ENCODE measurements at regions not wholly inside any gene's neighbourhood (a gene's known extent, or its start where the extent isn't known, plus 50 kb on each side); places are given as distances from the start of the nearest gene placed in this dataset.

GRCh38 chr5:77155179-77155785, 55.2 kb upstream of the PDE8B start:
- Histone ChIP-seq H3K9me3 (ENCODE audit: low read length) (no peaks in the 10 kb centered on the region), H3K9ac (ENCODE audit: insufficient read depth, low read depth, low read length) (no peak overlapping the region), H3K36me3 (replicated peaks in 1 of 2; ENCODE audit: control insufficient read depth in 1 of 2, insufficient read depth in 2 of 2, low read length in 2 of 2) (no peaks in the 10 kb centered on the region), H3K4me2 (ENCODE audit: low read depth, low read length) (no peak overlapping the region), H4K20me1 (ENCODE audit: insufficient read depth, low read length) (no peaks in the 10 kb centered on the region), H3K4me1 (ENCODE audit: insufficient read depth, low read length) (no peaks in the 10 kb centered on the region), H3K4me3 (replicated peaks in 1 of 3; ENCODE audit: insufficient read depth in 1 of 3, low read depth in 2 of 3, low read length in 3 of 3) (no peak overlapping the region), H3K79me2 (ENCODE audit: insufficient read depth, low read length) (no peaks in the 10 kb centered on the region), H2AFZ (ENCODE audit: low read length) (no peak overlapping the region), H3K27ac (ENCODE audit: extremely low read length, insufficient read depth, low read length) (no peak overlapping the region), H3K27me3 (ENCODE audit: control insufficient read depth in 1 of 2, insufficient read depth in 2 of 2, low read length in 2 of 2) (no peaks in the 10 kb centered on the region)
- ATAC-seq = no peak
- no peak for DNase-seq (ENCODE audit: low spot score)
- WGBS (ENCODE audit: low lambda C conversion rate) = 84% methylated on average over 8 of the region's 8 CpGs
- no peak for FAIRE-seq
- no TSS peak for BruUV-seq (replicated peaks)
- in situ Hi-C loops (cut with HindIII; ENCODE audit: extremely low pct_ligation_motif_present, low pct_unique_long_range_greater_than_20kb) = no loop called here
- ChIA-PET POLR2A (no interaction called here), CTCF (ENCODE audit: low intra/inter-chr PET ratio, low total read pairs) (no interaction called here)
- TF ChIP-seq NFIB (CRISPR knock-in tag; IDR thresholded peaks at IDR 0.05; ENCODE audit: borderline replicate concordance) (no peak), ZNF501 (CRISPR knock-in tag; IDR thresholded peaks at IDR 0.05) (no peak), GTF3A (CRISPR knock-in tag; conservative IDR thresholded peaks at IDR 0.05) (no peak), ZNF660 (CRISPR knock-in tag; IDR thresholded peaks at IDR 0.05; ENCODE audit: borderline replicate concordance, low read depth) (no peak), KAT8 (CRISPR knock-in tag; IDR thresholded peaks at IDR 0.05) (no peak)
- intact Hi-C loops (cut with micrococcal nuclease; ENCODE audit: unreplicated experiment) = no loop called here

DNA sequence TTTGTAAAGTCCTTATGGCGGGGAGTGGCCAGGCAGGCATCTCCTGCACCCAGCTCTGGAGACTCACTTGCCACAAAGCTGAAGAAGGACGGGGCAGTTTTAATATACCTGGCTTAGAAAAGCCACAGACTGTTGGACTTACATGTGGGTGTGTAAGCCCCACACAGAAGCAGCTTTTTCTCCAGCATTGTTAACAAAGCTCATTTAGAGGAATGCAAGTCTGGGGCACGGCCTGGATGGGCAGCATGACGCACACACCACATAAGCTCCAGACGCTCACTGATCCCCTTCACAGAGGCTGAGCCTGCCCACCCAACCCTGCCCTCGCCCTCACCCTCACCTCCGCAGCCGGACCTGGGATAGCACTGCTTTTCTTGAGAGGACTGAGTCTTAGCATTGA, 58.0 kb upstream of the PDE8B start:
- Histone ChIP-seq H3K27me3 (ENCODE audit: control insufficient read depth in 1 of 2, insufficient read depth in 2 of 2, low read length in 2 of 2) (no peaks in the 10 kb centered on the region), H3K9ac (ENCODE audit: insufficient read depth, low read depth, low read length) (no peak overlapping the region), H3K4me1 (ENCODE audit: insufficient read depth, low read length) (no peaks in the 10 kb centered on the region), H3K9me3 (ENCODE audit: low read length) (no peaks in the 10 kb centered on the region), H2AFZ (ENCODE audit: low read length) (no peak overlapping the region), H3K27ac (ENCODE audit: extremely low read length, insufficient read depth, low read length) (no peak overlapping the region), H3K4me3 (replicated peaks in 1 of 3; ENCODE audit: insufficient read depth in 1 of 3, low read depth in 2 of 3, low read length in 3 of 3) (no peak overlapping the region), H4K20me1 (ENCODE audit: insufficient read depth, low read length) (no peaks in the 10 kb centered on the region), H3K36me3 (replicated peaks in 1 of 2; ENCODE audit: control insufficient read depth in 1 of 2, insufficient read depth in 2 of 2, low read length in 2 of 2) (no peaks in the 10 kb centered on the region), H3K79me2 (ENCODE audit: insufficient read depth, low read length) (no peaks in the 10 kb centered on the region), H3K4me2 (ENCODE audit: low read depth, low read length) (no peak overlapping the region)
- ChIA-PET CTCF (ENCODE audit: low intra/inter-chr PET ratio, low total read pairs) (no interaction called here), POLR2A (no interaction called here)
- 93% methylated on average over 8 of the region's 8 CpGs for WGBS (ENCODE audit: low lambda C conversion rate)
- TF ChIP-seq, protein P1, sequence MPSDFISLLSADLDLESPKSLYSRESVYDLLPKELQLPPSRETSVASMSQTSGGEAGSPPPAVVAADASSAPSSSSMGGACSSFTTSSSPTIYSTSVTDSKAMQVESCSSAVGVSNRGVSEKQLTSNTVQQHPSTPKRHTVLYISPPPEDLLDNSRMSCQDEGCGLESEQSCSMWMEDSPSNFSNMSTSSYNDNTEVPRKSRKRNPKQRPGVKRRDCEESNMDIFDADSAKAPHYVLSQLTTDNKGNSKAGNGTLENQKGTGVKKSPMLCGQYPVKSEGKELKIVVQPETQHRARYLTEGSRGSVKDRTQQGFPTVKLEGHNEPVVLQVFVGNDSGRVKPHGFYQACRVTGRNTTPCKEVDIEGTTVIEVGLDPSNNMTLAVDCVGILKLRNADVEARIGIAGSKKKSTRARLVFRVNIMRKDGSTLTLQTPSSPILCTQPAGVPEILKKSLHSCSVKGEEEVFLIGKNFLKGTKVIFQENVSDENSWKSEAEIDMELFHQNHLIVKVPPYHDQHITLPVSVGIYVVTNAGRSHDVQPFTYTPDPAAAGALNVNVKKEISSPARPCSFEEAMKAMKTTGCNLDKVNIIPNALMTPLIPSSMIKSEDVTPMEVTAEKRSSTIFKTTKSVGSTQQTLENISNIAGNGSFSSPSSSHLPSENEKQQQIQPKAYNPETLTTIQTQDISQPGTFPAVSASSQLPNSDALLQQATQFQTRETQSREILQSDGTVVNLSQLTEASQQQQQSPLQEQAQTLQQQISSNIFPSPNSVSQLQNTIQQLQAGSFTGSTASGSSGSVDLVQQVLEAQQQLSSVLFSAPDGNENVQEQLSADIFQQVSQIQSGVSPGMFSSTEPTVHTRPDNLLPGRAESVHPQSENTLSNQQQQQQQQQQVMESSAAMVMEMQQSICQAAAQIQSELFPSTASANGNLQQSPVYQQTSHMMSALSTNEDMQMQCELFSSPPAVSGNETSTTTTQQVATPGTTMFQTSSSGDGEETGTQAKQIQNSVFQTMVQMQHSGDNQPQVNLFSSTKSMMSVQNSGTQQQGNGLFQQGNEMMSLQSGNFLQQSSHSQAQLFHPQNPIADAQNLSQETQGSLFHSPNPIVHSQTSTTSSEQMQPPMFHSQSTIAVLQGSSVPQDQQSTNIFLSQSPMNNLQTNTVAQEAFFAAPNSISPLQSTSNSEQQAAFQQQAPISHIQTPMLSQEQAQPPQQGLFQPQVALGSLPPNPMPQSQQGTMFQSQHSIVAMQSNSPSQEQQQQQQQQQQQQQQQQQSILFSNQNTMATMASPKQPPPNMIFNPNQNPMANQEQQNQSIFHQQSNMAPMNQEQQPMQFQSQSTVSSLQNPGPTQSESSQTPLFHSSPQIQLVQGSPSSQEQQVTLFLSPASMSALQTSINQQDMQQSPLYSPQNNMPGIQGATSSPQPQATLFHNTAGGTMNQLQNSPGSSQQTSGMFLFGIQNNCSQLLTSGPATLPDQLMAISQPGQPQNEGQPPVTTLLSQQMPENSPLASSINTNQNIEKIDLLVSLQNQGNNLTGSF (CRISPR knock-in tag; IDR thresholded peaks at IDR 0.05) = no peak
- intact Hi-C loops (cut with micrococcal nuclease; ENCODE audit: unreplicated experiment) (no loop called here), in situ Hi-C loops (cut with HindIII; ENCODE audit: extremely low pct_ligation_motif_present, low pct_unique_long_range_greater_than_20kb) (no loop called here)
- DNase-seq (ENCODE audit: low spot score) = no peak
- BruUV-seq (replicated peaks) = no TSS peak
- ATAC-seq = no peak
- no peak for FAIRE-seq
